ENCODE measurements at regions not wholly inside any gene's neighbourhood (a gene's known extent, or its start where the extent isn't known, plus 50 kb on each side); places are given as distances from the start of the nearest gene placed in this dataset.

GRCh38 chr2:173684896-173685459 is 280.2 kb downstream of the SP3 start:
- no peak overlapping the region for H3K4me3 ChIP-seq (ENCODE audit: low read length)
- DNase-seq (ENCODE audit: low read depth): no peak
- no peak for TF ChIP-seq CTCF (conservative IDR thresholded peaks at IDR 0.05; ENCODE audit: low read length)

DNA sequence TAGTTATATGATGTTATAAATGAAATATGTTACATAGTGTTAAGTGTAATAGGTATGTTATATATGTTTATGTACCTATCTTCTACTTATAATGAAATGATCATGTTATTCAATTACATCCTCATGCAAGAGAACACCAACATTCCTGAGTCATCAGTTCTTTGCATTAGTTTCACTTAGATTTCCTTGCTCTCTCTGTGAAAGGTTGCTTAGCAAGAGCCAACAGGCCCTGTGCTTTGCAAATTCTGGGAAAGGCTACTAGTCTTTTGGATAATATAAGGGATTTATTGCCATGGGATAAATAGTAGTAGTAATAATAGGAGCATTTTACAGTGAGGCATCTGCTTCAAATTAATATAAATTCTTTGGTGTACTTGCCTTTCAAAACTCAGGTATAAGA is 274.8 kb downstream of the SP3 start:
- H3K4me3 ChIP-seq (ENCODE audit: low read length): no peak overlapping the region
- no peak for TF ChIP-seq CTCF (conservative IDR thresholded peaks at IDR 0.05; ENCODE audit: low read length)
- DNase-seq (ENCODE audit: low read depth): no peak

GRCh38 chr2:173692068-173692467 is 273.1 kb downstream of the SP3 start:
- DNase-seq (ENCODE audit: low read depth): peak; percentile 23
- H3K4me3 ChIP-seq (ENCODE audit: low read length): no peak overlapping the region
- TF ChIP-seq CTCF (conservative IDR thresholded peaks at IDR 0.05; ENCODE audit: low read length): no peak

- no peak overlapping the region for H3K4me3 ChIP-seq (ENCODE audit: low read length)
- TF ChIP-seq CTCF (conservative IDR thresholded peaks at IDR 0.05; ENCODE audit: low read length): no peak
- no peak for DNase-seq (ENCODE audit: low read depth)
These were observed 272.1 kb downstream of the SP3 start for GRCh38 chr2:173693044-173693589.

GRCh38 chr2:173696274-173696673 is 268.9 kb downstream of the SP3 start:
- no peak overlapping the region for H3K4me3 ChIP-seq (ENCODE audit: low read length)
- no peak for TF ChIP-seq CTCF (conservative IDR thresholded peaks at IDR 0.05; ENCODE audit: low read length)
- DNase-seq (ENCODE audit: low read depth): no peak

DNA sequence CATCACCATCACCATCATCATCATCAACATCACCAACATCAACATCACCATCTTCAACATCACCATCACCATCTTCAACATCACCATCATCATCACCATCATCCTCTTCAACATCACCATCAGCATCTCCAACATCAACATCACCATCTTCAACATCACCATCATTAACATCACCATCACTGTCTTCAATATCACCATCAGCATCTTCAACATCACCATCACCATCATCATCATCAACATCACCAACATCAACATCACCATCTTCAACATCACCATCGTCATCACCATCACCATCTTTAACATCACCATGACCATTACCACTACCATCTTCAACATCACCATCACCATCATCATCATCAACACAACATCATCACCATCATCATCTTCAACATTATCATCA is 267.2 kb downstream of the SP3 start:
- no peak for TF ChIP-seq CTCF (conservative IDR thresholded peaks at IDR 0.05; ENCODE audit: low read length)
- no peak overlapping the region for H3K4me3 ChIP-seq (ENCODE audit: low read length)
- no peak for DNase-seq (ENCODE audit: low read depth)

- TF ChIP-seq CTCF (conservative IDR thresholded peaks at IDR 0.05; ENCODE audit: low read length): no peak
- no peak for DNase-seq (ENCODE audit: low read depth)
These were observed 259.5 kb downstream of the SP3 start for GRCh38 chr2:173705656-173706055.

More at GRCh38 chr2:173705656-173706055, 259.5 kb downstream of the SP3 start:
- H3K4me3 ChIP-seq (ENCODE audit: low read length): no peak overlapping the region
